GM18870 (cell line): ENCODE measurements at regions not wholly inside any gene's neighbourhood (a gene's known extent, or its start where the extent isn't known, plus 50 kb on each side); places are given as distances from the start of the nearest gene placed in this dataset.
A peak's percentile ranks its signal among the peaks of the same experiment; 100 is the strongest.
"Not testable (repeated sequence)": the region's sequence is repeated elsewhere in the genome, so short reads cannot be mapped to it uniquely, and the experiment has no call there.

Experiments used
- ATAC-seq: cut with Tn5 transposase; IDR thresholded peaks from one replicate; pipeline ENCODE4 v1.9.1; 2021; ENCODE audit warnings: moderate library complexity; ENCODE audit not compliant: unreplicated experiment

DNA sequence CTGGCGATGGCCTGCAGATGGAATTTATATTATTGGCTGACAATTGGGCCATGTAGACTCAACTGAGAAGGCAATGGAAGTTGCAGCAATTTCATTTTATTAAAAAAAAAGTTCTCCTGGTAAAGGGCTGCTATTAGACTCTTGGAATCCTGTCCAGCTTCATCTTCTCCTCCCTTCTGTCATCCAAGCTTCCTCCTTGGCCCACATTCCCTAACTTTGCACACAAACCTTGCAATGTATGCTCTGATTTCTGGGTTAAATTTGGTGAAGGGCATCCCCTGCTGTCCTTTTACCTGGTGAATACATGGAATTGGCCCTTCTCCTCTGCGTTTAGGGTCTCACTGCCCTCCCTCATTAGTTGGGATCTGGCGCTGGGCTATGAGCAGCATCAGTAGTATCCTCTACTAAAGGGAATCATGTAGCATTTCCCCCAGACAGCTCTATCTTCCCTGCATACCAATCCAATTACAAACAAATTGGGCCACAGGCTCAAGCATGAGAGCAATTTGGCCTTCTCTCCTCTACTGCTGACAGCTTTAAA lies 336.9 kb downstream of the BMP4 start:
- ATAC-seq = no peak

DNA sequence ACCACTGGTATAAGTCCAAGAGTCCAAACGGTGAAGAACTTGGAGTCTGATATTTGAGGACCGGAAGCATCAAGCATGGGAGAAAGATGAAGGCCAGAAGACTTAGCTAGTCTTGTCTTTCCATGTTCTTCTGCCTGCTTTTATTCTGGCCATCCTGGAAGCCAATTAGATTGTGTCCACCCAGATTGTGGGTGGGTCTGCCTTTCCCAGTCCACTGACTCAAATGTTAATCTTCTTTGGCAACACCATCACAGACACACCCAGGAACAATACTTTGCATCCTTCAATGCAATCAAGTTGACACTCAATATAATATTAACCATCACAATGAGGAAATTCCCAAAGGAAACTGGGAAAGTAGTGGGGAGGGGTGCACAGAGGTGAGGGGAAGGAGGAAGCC lies 340.1 kb downstream of the BMP4 start:
- not testable (repeated sequence) for ATAC-seq

DNA sequence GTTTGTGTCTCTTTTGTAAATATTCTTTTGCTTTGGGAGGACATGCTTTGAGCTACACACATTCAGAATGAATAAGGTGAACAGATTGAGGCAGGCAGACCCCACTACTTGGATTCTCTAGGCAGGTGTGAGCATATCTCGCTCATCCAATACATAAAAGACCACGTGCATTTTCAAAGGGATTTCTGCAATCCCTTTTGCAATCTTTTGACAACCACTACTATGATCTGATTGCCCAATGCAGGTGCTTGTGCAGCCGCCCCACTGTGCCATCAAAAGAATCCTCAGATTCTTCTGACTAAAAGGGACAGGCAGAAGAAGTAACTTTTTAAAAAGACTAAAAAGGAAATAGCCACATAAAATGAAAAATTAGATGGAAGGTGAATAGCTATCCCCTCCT lies 341.4 kb downstream of the BMP4 start:
- ATAC-seq = no peak

DNA sequence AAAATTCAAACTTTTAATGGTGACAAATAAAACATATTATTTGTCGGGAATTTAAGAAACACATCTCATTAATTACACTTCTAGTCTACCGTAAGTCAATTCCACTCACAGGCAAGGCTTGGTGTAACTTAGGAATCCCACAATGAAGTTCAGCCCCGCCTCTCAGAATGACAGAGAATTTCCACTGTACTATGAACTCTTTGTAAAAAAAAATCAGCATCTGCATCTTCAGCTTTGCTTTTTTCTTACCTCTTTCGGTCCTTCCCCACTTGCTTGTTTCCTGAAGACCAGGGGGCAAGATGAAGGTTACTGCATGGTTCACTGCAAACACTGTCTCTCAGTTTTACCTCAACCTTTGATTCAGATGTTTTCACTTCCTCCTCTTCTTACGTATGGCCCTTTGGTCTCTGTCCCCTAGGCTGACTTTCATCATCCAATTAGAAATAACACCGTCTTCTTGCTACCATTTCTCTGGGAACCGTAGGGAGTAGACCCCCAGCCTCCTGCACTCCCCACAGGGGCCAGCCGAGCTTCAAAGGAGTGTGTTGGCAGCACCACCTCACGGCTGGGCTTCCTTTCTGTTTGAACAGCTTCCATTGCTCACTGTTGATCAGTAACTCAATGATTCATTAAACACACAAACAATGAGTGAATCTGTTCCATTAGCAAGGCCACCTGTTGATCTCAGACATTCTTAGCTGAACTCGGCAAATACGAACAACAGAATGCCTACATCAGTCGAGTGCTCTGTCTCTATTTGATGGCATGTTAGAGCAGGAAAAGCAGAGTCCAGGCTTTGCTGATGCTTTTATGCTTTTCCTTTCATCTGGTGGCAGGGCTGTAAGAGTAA lies 343.0 kb downstream of the BMP4 start:
- peak; percentile 95 for ATAC-seq

DNA sequence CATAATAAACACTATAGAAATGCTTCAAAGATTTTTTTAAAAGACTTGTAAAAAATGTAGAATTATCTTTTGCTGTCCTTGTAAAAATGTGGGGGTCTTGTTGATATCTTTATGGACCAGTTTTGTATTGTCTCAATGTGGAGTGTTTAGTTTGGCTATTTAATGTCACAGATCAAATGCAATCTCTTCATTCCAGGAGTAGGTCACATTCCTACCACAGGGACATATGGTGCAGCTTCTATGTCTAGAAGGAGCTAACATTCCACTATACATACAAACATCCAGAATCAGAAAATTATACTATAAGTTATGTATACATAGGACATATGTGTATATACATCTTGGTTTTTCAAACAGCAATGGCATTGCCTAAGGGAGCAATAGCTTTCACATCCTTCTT lies 345.7 kb downstream of the BMP4 start:
- no peak for ATAC-seq

DNA sequence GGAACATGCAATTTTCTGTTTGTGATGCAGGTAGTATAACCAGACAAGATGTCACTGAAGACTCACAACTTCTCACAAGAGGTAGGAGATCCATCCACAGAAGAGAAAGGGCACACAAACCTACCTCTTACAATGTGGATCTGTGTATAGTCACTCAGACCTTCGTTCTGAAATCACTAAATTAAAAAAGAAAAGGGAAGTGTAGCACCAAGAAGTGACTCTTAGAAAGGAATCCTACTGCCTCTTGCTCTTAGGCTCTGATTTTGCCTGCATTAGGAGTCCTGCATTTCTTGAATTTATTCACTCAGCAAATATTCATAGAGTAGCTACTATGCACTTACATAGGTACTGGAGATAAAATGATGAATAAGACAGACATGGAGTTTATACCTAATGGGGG lies 347.6 kb downstream of the BMP4 start:
- no peak for ATAC-seq

DNA sequence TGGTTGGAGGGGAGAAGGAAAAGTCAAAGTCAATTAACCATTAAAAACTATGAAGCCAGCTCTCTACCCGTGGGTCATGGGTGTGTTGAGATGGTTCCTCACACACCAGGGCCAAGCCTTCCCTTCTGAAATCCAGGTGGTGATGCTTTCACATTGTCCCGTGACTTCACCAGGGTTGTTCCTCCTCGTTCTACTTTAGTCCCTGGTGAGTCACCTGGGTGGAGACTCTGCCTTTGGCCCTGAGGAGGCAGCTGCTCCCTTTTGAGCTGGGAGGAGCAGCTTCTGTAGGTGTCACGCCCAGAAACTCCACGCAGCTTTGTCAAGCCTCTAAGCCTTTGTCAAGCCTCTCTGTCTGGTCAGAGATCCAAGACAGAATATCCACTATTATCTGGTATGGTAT lies 348.3 kb downstream of the BMP4 start:
- peak; percentile 44 for ATAC-seq

DNA sequence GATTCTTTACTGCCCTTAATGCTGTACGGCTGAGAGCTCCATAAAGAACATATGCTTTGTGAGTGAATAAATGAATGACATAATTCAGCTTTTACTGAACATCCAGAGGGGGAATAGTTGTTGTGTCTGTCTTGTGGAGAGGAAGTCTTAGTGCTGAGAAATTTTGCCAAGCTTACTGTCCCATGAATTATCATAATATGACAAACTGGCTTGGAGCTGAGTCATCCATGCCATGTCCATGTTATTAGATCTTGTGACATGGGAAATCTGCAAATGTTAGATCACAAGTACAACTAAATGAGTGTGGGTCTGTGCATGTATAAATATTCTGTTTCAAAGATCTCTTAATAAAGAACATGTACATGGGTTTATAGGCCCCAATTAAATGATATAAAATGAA lies 350.4 kb downstream of the BMP4 start:
- ATAC-seq = no peak

DNA sequence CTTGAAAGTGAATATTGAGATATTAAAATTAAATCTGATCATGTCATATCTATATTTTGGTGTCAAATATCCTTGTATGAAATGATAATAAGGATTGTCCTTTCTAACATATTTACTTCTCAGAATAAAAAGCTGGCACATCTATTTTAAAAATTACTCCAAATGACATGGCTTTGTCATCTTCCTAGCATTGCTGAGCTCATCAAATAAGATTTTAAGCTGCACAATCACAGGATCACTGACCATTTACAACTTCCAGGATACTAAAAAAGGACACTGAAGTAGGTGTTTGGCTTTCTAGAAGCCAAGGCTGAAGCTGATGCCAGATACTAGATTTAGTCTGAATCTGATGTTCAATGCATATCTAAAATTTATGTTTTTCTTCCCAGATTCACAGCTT lies 351.1 kb downstream of the BMP4 start:
- no peak for ATAC-seq

DNA sequence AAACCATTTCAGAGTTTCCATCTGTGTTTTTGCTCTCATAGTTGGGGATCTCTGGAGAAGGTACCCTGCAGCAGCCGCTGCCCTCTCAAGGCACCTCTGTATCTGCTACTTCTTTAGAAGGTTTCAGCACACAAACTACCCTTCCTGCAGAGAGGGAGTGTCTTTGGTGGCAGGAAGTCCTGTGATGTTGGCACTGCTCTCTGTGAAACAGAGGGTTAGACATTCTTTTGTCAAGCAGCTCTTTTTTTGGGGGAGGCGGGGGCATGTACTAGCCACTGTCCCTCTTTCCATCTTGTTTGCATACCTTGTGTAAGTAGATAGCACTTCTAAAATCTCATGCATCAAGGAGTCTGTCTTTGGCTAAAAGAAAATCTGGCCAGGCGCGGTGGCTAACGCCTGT lies 352.6 kb downstream of the BMP4 start:
- ATAC-seq = no peak

DNA sequence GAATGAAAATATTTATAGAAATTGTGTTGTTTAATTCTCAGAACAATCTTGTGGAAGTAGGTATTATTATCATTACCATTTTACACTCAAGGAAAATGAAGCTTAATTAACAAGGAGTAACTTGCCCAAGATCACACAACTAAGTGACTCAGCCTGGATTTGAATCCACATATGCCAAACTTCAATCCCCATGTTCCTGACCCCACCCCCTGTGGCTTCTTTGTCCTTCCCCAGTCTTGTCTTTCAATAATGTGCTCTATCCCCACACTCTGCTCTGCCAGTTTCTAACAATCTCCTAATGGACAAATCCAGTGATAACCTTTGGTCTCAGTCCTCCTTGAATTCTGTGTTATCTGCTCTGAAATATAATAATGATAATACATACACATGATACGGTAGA lies 355.2 kb downstream of the BMP4 start:
- no peak for ATAC-seq

DNA sequence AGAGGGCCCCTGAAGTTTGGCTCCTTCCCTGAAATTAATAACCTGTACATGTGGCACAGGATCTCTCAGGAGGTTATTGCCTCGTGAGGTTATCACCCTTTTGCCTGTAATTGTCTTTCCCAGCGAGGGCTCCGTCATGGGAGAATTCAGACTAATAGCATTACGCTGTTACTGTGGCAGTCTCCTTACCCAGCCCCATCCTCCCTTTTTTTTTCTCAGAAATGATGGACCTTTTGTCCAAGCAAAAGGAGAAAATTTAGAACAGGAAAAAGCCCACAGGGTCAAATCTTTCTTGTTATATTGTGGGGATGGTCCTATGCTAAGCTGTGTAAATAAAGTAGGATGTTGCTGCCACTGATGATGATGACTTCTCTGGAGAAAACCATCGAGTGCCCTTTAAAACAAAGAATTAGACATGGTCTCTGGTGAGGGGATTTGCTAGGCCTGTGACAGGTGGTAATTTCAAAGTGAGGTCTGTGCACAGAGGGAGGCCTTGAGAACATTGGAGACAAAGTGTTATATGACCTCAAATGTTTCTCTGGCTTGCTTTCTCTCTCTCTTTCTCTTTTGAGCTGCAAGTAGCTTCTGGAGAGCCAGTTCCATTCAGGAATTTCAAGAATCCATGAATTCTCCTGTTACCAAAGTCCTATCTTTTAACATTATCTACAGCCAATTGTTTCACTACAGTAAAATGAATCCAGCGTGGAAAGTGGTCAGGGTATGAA lies 357.2 kb downstream of the BMP4 start:
- ATAC-seq = no peak

DNA sequence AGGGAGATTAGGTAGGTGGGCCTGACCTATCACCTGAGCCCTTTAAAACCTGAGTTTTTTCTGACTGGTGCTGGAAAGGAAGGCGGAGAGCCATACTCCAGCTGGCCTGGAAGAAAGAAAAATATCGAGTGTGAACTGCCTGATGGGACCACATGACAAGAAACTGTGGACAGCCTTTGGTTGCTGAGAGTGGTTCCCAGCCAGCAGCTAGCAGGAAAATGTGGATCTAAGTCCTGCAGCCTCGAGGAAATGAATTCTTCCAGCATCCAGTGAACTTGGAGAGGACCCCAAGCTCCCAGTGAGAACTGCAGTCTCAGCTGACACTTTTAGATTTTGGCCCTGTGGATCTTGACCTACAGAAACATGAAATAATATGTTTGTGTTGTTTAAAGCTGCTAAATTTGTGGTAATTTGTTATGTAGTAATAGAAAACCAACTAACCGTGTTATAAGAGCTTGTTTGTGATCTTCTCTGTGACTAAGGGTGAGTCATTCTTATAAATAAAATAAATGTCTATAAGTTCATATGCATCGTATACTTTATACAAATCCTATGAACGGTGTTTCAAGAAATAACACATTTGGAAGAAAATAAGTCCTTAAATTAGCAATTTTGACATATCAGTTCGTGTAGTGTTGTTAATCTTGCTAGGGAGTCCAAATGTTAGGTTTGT lies 359.6 kb downstream of the BMP4 start:
- ATAC-seq = no peak

DNA sequence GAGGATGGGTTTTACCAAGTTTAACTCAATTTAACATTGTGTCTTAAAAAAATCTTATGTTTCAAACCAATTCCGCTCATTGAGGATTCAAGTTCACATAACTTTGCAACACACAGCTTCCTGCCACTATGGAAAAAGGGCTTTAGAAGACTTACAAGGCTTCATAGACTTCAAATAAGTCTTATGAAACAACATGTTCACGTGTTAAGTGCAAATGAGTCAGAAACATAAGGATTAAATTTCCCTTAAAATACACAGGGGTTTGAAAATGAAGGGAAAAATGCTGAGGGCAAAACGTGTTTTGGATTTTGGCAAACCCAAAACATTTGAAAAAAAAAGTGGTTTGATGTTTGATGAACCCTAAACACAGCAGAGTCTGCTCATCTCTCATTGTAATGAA lies 364.8 kb downstream of the BMP4 start:
- no peak for ATAC-seq

DNA sequence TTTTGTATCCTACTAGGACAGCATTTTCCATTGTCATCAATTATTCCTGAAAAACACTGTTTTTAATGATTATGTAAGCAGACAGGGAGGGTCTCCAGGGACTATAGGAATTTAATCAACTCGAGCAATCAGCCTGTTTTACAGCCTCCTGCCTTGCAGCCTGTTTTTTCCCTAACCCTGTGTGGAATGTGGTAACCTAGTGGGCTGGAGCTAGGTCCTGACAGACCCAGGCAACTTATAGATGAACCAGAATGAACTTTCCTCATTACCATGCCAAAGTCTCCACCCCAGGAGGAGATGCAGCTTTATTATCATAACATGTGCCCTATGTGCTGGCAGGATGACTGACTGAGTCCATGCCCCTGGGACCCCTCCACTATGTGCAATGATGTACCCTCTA lies 375.1 kb downstream of the BMP4 start:
- ATAC-seq = no peak

DNA sequence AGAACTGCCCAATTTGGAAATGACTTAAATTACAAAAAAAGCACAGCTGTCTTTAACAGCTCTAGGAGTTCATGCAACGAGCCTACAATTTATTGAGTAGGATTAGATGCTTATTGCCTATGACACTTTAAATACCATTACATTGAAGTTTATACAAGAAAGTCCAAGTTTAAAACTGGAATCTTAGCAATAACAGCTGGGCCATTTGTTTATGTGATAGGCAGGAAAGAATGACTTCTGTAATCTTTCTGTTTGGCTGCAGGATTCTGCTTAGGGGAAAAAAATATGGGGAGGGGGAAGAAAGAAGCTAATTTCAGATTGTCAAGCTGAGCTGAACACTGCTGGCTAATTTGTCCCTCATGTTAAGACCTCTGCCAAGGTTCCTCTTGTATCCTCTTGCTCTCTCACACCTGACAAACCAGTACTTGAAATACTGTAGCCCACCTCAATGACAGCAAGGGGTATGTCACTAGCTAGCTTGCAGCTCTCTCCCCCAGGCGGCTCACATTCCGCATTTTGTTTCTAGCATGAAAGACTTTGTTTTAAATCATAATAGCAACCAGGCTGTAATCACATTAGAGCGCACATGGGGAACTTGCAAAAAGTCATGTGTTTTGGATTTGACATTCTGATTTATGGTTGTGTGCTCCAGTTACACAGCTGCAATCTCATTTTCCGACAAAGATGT lies 384.8 kb downstream of the BMP4 start:
- no peak for ATAC-seq

DNA sequence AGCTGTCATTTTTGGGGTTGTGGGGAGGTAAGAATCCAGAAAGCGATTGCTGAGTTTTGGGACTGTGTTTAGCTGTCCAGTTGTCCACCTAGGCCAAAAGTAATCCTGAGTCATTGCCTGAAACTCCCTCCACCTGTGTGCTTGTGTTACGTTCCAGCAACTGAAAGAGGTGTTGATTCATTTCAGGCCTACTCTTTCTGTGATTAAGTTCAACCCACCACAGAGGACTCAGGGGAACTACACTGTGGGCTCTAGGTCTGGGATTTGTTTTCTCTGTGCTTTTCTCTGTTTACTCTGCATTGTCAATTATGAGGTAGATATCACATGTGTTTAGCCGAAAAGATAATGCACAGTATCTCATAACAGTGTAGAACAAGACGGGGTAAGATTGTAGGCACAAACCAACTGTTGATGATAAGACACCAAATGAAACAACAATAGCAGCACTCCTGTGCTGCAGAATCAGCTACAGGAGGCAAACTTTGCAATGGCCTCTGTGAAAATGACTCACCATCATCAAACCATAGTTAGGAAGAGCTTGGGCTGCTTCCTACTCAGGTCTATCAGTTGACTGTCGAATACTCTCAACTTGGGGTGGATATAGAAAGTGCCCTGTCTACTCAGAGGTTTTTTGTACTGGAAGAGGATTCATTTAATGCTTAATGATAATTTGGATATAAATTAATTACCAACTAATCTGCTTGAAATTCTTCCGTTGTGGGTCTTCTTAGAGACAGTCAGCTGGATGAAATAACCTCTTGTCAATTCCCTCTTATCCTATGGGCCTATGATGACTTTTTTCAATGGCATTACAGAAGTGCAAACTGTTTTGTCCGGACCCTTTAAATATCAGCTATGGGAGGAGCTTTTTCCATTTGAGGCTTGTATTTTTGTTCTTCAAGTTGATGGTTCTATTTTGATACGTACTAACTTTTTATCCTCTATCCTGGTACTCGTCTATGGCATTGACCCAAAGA lies 385.9 kb downstream of the BMP4 start:
- peak; percentile 95 for ATAC-seq

DNA sequence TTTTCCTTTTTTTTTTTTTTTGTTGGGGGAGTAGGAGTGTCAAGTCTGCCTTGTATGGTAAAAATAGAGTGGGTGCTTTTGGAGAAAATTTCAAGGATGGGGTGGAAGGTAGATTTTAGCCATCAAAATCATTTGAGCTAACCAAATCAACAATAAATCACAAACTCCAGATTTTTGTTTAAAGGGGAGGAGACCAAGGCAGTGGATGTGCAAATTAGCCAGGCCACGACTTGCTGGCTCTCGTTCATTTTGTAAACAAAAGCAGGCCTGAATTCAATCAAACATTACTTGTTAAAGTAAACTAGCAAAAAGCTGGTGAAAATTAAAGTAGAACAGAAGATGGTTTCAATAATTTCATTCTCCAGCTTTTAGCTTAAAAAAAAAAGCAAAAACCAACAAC lies 387.2 kb downstream of the BMP4 start:
- ATAC-seq = no peak

DNA sequence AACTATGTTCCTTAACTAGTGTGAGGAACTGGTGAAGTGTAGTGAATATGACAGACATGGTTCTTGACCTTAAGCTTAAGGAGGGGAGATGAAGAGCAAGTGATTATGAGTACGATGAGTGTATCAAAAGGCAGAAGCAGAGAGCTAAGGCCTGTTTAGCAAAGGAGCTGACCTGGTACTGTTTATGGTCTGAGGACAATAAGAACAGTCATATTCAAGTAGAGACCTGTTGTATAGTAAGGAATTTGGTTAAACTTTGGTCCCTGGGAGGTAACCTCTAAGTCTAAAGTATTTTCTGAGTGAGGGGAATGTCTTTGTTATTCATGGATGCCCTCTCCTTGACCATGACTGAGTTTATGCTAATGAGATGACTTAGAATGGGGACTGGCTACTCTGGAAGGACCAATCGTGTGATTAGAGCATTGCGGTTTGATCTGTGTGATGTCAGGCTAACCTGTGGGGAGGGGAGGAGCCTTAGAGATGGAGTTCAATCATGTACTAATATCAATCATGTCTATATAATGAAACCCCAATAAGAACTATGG lies 389.3 kb downstream of the BMP4 start:
- ATAC-seq = no peak

DNA sequence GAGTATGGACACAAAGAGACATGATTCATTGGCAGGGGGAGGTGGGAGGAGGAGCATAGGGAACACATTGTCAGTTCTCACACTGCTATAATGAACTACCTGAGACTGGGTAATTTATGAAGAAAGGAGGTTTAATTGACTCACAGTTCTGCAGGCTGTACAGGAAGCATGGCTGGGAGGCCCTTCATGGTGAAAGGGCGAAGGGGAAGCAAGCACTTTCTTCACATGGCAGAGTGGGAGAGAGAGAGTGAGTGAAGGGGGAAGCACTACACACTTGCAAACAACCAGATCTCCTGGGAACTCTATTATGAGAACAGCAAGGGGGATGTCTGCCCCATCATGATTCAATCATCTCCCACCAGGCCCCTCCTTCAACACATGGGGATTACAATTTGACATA lies 391.8 kb downstream of the BMP4 start:
- no peak for ATAC-seq
